GM12873 (cell line): ENCODE measurements at regions not wholly inside any gene's neighbourhood (a gene's known extent, or its start where the extent isn't known, plus 50 kb on each side); places are given as distances from the start of the nearest gene placed in this dataset.

Source experiments
- TF ChIP-seq, protein P1 (sequence below): IDR thresholded peaks from 2 replicates; pipeline ENCODE4 v1.5.1; 2012; ENCODE audit warnings: low read depth, mild to moderate bottlenecking, moderate library complexity, low read length, control low read depth; ENCODE audit not compliant: insufficient read depth; ENCODE audit errors: missing control alignments

DNA sequence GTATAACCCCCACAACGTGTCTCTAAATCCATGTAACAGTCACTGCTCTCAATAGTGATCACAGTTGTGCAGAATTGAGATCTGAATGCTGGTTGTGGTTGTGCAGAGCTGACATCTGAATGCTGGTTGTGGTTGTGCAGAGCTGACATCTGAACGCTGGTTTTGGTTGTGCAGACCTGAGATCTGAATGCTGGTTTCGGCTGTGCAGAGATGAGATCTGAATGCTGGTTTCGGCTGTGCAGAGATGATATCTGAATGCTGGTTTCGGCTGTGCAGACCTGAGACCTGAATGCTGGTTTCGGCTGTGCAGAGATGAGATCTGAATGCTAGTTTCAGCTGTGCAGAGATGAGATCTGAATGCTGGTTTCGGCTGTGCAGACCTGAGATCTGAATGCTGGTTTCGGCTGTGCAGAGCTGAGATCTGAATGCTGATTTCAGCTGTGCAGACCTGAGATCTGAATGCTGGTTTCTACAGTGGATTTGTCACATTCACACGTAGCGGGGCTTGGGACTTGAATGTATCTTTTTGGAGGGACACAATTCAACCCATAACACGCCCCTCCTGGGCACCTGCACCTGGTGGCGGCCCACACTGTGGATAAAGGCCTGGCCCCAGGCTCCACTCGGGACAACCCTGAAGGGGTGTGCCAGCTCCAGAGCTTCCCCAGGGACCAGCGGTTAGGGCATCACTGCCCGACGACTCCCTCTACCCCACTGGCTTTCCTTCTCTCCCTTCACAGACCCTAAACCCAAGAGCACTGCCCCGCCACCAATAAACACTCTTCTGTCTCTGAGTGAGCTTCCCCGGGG lies 51.1 kb upstream of the SLC66A3 start:
- TF ChIP-seq, protein P1, sequence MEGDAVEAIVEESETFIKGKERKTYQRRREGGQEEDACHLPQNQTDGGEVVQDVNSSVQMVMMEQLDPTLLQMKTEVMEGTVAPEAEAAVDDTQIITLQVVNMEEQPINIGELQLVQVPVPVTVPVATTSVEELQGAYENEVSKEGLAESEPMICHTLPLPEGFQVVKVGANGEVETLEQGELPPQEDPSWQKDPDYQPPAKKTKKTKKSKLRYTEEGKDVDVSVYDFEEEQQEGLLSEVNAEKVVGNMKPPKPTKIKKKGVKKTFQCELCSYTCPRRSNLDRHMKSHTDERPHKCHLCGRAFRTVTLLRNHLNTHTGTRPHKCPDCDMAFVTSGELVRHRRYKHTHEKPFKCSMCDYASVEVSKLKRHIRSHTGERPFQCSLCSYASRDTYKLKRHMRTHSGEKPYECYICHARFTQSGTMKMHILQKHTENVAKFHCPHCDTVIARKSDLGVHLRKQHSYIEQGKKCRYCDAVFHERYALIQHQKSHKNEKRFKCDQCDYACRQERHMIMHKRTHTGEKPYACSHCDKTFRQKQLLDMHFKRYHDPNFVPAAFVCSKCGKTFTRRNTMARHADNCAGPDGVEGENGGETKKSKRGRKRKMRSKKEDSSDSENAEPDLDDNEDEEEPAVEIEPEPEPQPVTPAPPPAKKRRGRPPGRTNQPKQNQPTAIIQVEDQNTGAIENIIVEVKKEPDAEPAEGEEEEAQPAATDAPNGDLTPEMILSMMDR = no peak

DNA sequence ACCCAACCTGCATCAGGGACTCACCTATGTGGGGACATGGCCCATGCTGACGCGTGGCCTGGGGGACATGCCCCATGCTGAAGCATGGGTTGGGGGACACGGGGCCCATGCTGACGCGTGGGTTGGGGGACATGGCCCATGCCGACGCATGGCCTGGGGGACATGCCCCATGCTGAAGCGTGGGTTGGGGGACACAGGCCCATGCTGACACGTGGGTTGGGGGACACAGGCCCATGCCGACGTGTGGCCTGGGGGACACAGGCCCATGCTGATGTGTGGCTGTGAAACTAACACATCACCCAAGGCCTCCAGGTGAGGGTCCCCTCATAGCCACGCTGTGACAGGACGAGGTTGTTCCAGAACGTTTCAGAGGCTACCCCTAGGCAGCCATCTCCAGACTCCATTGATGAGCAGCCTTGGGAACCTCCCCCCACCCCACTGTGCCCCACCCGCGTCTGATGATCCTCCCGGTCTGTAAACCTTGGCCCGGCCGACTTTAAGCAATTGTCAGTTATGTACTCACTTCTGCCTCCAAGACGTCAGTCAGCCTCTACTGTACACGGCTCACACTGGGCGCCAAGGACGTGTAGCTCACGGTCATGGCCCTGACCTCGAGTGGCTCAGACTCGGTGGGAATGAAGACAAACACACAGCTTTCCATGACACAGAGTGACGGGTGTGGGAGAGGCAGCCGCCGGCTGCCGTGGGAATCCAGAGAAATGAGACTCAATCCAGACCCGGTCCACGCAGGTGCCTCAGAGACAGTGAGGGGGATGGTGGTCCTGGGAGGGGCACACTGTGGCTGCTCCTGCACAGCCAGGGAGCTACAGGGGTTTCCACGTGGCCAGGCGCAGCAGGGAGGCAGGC lies 50.2 kb upstream of the SLC66A3 start:
- TF ChIP-seq, protein P1 = no peak
